IMR-90 (cell line): ENCODE measurements at regions not wholly inside any gene's neighbourhood (a gene's known extent, or its start where the extent isn't known, plus 50 kb on each side); places are given as distances from the start of the nearest gene placed in this dataset.

Experiments
- ATAC-seq: fragments of 200-7000 bp; cut with Tn5 transposase; 2 replicates; pipeline ENCODE4 v1.9.1; 2020; ENCODE audit warnings: low read depth, mild to moderate bottlenecking, moderate library complexity
- BruUV-seq: library from RNA; stranded (reverse); fragments of 400-500 nt; replicated peaks from 2 replicates; lab custom pipeline; 2021; lab: Mats Ljungman, UMichigan
- CTCF ChIA-PET: fragments of 300-600 bp; formaldehyde crosslinking; extraction: SDS; loops from one replicate; lab custom pipeline; 2021; ENCODE audit warnings: antibody characterized with exemption; lab: Yijun Ruan, JAX
- POLR2A ChIA-PET: fragments of 300-600 bp; sonication (Branson Sonifier 250); formaldehyde crosslinking; loops from one replicate; lab custom pipeline; 2022; ENCODE audit warnings: antibody characterized with exemption; ENCODE audit not compliant: unreplicated experiment; lab: Charles Lee
- DNase-seq: peaks from one replicate; pipeline ENCODE4 v3.0.0; 2013
- H2AFZ ChIP-seq: replicated peaks from 2 replicates; pipeline ENCODE3; 2013; ENCODE audit warnings: low read length, mild to moderate bottlenecking; ENCODE audit not compliant: poor library complexity
- H2AK5ac ChIP-seq: 2 replicates; pipeline ENCODE4 v1.6.1; 2013; ENCODE audit warnings: low read depth, low read length, inconsistent platforms
- H2AK9ac ChIP-seq: replicated peaks from 2 replicates; pipeline ENCODE3; 2013; ENCODE audit warnings: mild to moderate bottlenecking, low read depth, low read length, moderate library complexity; ENCODE audit not compliant: poor library complexity
- H2BK120ac ChIP-seq: 2 replicates; pipeline ENCODE4 v1.6.1; 2013; ENCODE audit warnings: low read depth, low read length, inconsistent platforms
- H2BK15ac ChIP-seq: 3 replicates; pipeline ENCODE4 v1.6.1; 2013; ENCODE audit warnings: low read depth, low read length, inconsistent platforms
- H2BK20ac ChIP-seq: 2 replicates; pipeline ENCODE4 v1.6.1; 2013; ENCODE audit warnings: low read depth, mild to moderate bottlenecking, inconsistent platforms, low read length, moderate library complexity
- H2BK5ac ChIP-seq: 2 replicates; pipeline ENCODE4 v1.6.1; 2013; ENCODE audit warnings: mild to moderate bottlenecking, low read depth, low read length, inconsistent platforms; ENCODE audit not compliant: poor library complexity, severe bottlenecking
- H3K14ac ChIP-seq: replicated peaks from 2 replicates; pipeline ENCODE4 v1.6.1; 2013; ENCODE audit warnings: low read depth, low read length, inconsistent platforms
- H3K18ac ChIP-seq: 2 replicates; pipeline ENCODE4 v1.6.1; 2013; ENCODE audit warnings: low read depth, low read length, control low read depth
- H3K23ac ChIP-seq: 2 replicates; pipeline ENCODE4 v1.6.1; 2013; ENCODE audit warnings: low read depth, low read length, inconsistent platforms
- H3K27ac ChIP-seq: 2 replicates; pipeline ENCODE4 v1.5.1; 2013; ENCODE audit warnings: mild to moderate bottlenecking, control low read depth, low read length; ENCODE audit not compliant: insufficient read depth
- H3K27me3 ChIP-seq: 2 replicates; pipeline ENCODE4 v1.6.1; 2013; ENCODE audit warnings: low read length; ENCODE audit not compliant: control insufficient read depth, insufficient read depth
- H3K36me3 ChIP-seq: 2 replicates; pipeline ENCODE4 v1.6.1; 2013; ENCODE audit warnings: low read length, mixed read lengths; ENCODE audit not compliant: control insufficient read depth, insufficient read depth
- H3K4ac ChIP-seq: 2 replicates; pipeline ENCODE4 v1.6.1; 2013; ENCODE audit warnings: low read depth, low read length, inconsistent platforms
- H3K4me1 ChIP-seq: 2 replicates; pipeline ENCODE4 v1.6.1; 2013; ENCODE audit warnings: low read length, mixed read lengths; ENCODE audit not compliant: control insufficient read depth, insufficient read depth
- H3K4me2 ChIP-seq: 2 replicates; pipeline ENCODE4 v1.6.1; 2013; ENCODE audit warnings: low read depth, mild to moderate bottlenecking, control low read depth, low read length, moderate library complexity
- H3K4me3 ChIP-seq: 2 replicates; pipeline ENCODE4 v1.5.1; 2013; ENCODE audit warnings: low read depth, mild to moderate bottlenecking, control low read depth, low read length, moderate library complexity; ENCODE audit not compliant: insufficient read depth
- H3K56ac ChIP-seq: 2 replicates; pipeline ENCODE4 v1.6.1; 2013; ENCODE audit warnings: low read length, inconsistent platforms; ENCODE audit not compliant: insufficient read depth; ENCODE audit errors: extremely low read depth
- H3K79me1 ChIP-seq, 2 experiments: 2 replicates each; pipeline ENCODE4 v1.6.1; 2013; ENCODE audit warnings: low read length in 2 of 2, inconsistent platforms in 1 of 2, low read depth in 1 of 2
- H3K9ac ChIP-seq: 2 replicates; pipeline ENCODE4 v1.6.1; 2013; ENCODE audit warnings: low read depth, low read length, control low read depth
- H3K9me1 ChIP-seq: 2 replicates; pipeline ENCODE4 v1.6.1; 2013; ENCODE audit warnings: low read length, inconsistent platforms; ENCODE audit not compliant: insufficient read depth
- H3K9me3 ChIP-seq: 2 replicates; pipeline ENCODE4 v1.6.1; 2013; ENCODE audit warnings: low read length; ENCODE audit not compliant: control insufficient read depth, insufficient read depth
- H4K20me1 ChIP-seq: 2 replicates; pipeline ENCODE4 v1.6.1; 2013; ENCODE audit warnings: low read length, inconsistent platforms; ENCODE audit not compliant: insufficient read depth
- H4K5ac ChIP-seq: 2 replicates; pipeline ENCODE4 v1.6.1; 2013; ENCODE audit warnings: mild to moderate bottlenecking, low read depth, low read length, control low read depth
- H4K8ac ChIP-seq, 2 experiments: 2 replicates each; pipeline ENCODE4 v1.6.1; 2013; ENCODE audit warnings: low read depth in 2 of 2, low read length in 2 of 2, control low read depth in 1 of 2, inconsistent platforms in 1 of 2
- H4K91ac ChIP-seq: 2 replicates; pipeline ENCODE4 v1.6.1; 2013; ENCODE audit warnings: low read depth, low read length, inconsistent platforms; ENCODE audit not compliant: insufficient read depth
- CEBPB ChIP-seq: IDR thresholded peaks from 2 replicates; pipeline ENCODE4 v1.6.1; 2012; ENCODE audit warnings: low read depth, low read length, improper control_type of control experiment
- CTCF ChIP-seq: conservative IDR thresholded peaks from 2 replicates; pipeline ENCODE4 v1.5.1; 2012; ENCODE audit warnings: mild to moderate bottlenecking, low read depth, low read length, improper control_type of control experiment
- WGBS, 2 experiments: methylation state at CpG; one replicate each; pipeline versions ENCODE4 v1.1.5 to v1.1.7; 2013; ENCODE audit warnings: missing lambda C conversion rate in 2 of 2; ENCODE audit not compliant: insufficient read length in 1 of 2; ENCODE audit errors: extremely low coverage in 2 of 2; 5-methylcytosine and 5-hydroxymethylcytosine counted together
- dilution Hi-C: fragments of 300-500 bp; cut with HindIII; formaldehyde crosslinking; loops from one replicate; pipeline ENCODE4 v1.14.3; 2018; ENCODE audit warnings: low sequenced_read_pairs; ENCODE audit not compliant: unreplicated experiment
- in situ Hi-C: fragments of 300-500 bp; cut with MboI; formaldehyde crosslinking; loops from 3 replicates; pipeline ENCODE4 v1.14.3; 2019; ENCODE audit warnings: low sequenced_read_pairs, inconsistent platforms, mixed read lengths
- intact Hi-C: fragments of 100-400 bp; cut with micrococcal nuclease; formaldehyde crosslinking; loops from 2 replicates; pipeline ENCODE4 v1.10.0; 2022

GRCh38 chr6:74128536-74128935 is 432.5 kb downstream of the CD109 start:
- intact Hi-C loops = no loop called here
- peak; percentile 79 for ATAC-seq

More at GRCh38 chr6:74128536-74128935, 432.5 kb downstream of the CD109 start:
- Histone ChIP-seq H3K4me2 (no peak overlapping the region), H2BK5ac (peak overlapping the region; percentile 34), H4K91ac (peak overlapping the region; percentile 20), H4K8ac (peak overlapping the region in 1 of 2 experiments; percentile 43; a peak in 1 of 4 replicates), H3K79me1 (no peaks in the 10 kb centered on the region), H3K27ac (no peak overlapping the region), H2AFZ (no peak overlapping the region), H3K9me3 (no peaks in the 10 kb centered on the region), H3K4me1 (peaks cover 2% of the 10 kb centered on the region; the same call in 1 of the 2 replicates), H3K18ac (no peak overlapping the region), H3K23ac (peak overlapping the region; percentile 55), H3K4me3 (no peak overlapping the region), H2BK20ac (peak overlapping the region; percentile 52; the same call in 1 of the 2 replicates), H2AK9ac (no peak overlapping the region), H4K5ac (no peak overlapping the region; the same call in 1 of the 2 replicates), H2BK120ac (peak overlapping the region; percentile 83), H3K4ac (peak overlapping the region; percentile 60; the same call in 1 of the 2 replicates), H3K56ac (no peak overlapping the region), H3K14ac (no peak overlapping the region; the same call in 1 of the 2 replicates), H3K9ac (no peak overlapping the region), H3K27me3 (no peaks in the 10 kb centered on the region), H4K20me1 (no peaks in the 10 kb centered on the region), H2BK15ac (peak overlapping the region; percentile 31; the same call in 1 of the 3 replicates), H3K36me3 (no peaks in the 10 kb centered on the region), H3K9me1 (0 out of 2 replicates have a peak, but pooled peaks cover 2% of the 10 kb centered on the region), H2AK5ac (peak overlapping the region; percentile 74; the same call in 1 of the 2 replicates)
- CTCF ChIA-PET = interaction anchor here (0.5 kb wide), 1 partner anchor 873 kb away, joined by 5 read pairs; no protein-coding TSS in a partner anchor
- in situ Hi-C loops (no loop called here), dilution Hi-C loops (no loop called here)
- BruUV-seq = no TSS peak
- WGBS, 2 experiments = no CpG with 5 or more reads among the region's 1 CpG
- TF ChIP-seq CEBPB = 0 out of 2 replicates have a peak, but pooled peaks have one; percentile 11
- TF ChIP-seq CTCF = no peak
- POLR2A ChIA-PET = interaction anchor here (0.5 to 0.6 kb wide), 2 partner anchors 18 to 1080 kb away, joined by 3 read pairs; no protein-coding TSS in a partner anchor
- DNase-seq = peak; percentile 63
